Ovary (tissue), 7 donors: ENCODE measurements at regions not wholly inside any gene's neighbourhood (a gene's known extent, or its start where the extent isn't known, plus 50 kb on each side); places are given as distances from the start of the nearest gene placed in this dataset.

Experiments
- DNase-seq, 5 donors: peaks; one replicate each; pipeline ENCODE4 v3.0.0-alpha.2; 2019 to 2020
- H3K27ac ChIP-seq, 2 donors: fragments of 200-600 bp; one replicate each; pipeline versions ENCODE4 v1.5.1 to v1.8.0; 2019 to 2022
- H3K27me3 ChIP-seq: fragments of 200-600 bp; one replicate; pipeline ENCODE4 v1.8.0; 2022
- H3K36me3 ChIP-seq: fragments of 200-600 bp; sonication (generic); one replicate; pipeline ENCODE4 v1.5.1; 2019
- H3K4me1 ChIP-seq: one replicate; pipeline ENCODE4 v1.8.1; 2013; ENCODE audit warnings: mild to moderate bottlenecking, moderate library complexity; ENCODE audit not compliant: insufficient read depth
- H3K4me3 ChIP-seq: fragments of 200-600 bp; sonication (generic); one replicate; pipeline ENCODE4 v1.5.1; 2017
- H3K9me3 ChIP-seq, 2 donors: fragments of 200-600 bp in 1 of 2; sonication (generic) in 1 of 2; one replicate each; pipeline versions ENCODE4 v1.5.1 to v1.8.1; 2013 to 2019; ENCODE audit warnings: mild to moderate bottlenecking in 1 of 2, moderate library complexity in 1 of 2
- CTCF ChIP-seq, 3 donors: fragments of 450-650 bp in 2 of 3; fragments of 200-600 bp in 1 of 3; IDR thresholded peaks; one replicate each; pipeline versions ENCODE4 v1.5.1 to v1.8.0; 2016 to 2022; ENCODE audit warnings: antibody characterized with exemption in 3 of 3, mild to moderate bottlenecking in 1 of 3
- EP300 ChIP-seq: sonication (generic); formaldehyde crosslinking; IDR thresholded peaks from one replicate; pipeline ENCODE4 v1.6.1; 2017; ENCODE audit warnings: antibody characterized with exemption
- POLR2A ChIP-seq: fragments of 450-650 bp; IDR thresholded peaks from one replicate; pipeline ENCODE4 v1.6.1; 2017; ENCODE audit warnings: antibody characterized with exemption, mild to moderate bottlenecking, moderate library complexity
- WGBS, 3 donors: extraction: QIAGEN DNeasy Blood & Tissue Kit in 1 of 3; methylation state at CpG; one replicate each; pipeline versions ENCODE4 v1.1.5 to v1.1.7; 2013 to 2017; 5-methylcytosine and 5-hydroxymethylcytosine counted together
- intact Hi-C, 4 donors: fragments of 100-400 bp; cut with DNase I; formaldehyde crosslinking; loops; one replicate each; pipeline versions ENCODE4 v1.11.0 to v1.15.1; 2022 to 2023
- donor health status: DM: no; HTN: no; CAD: no; lungs with moderate emphysema.
- donor health status: DM: no; HTN: no; CAD: no.
- donor health status: Bipolar disorder and iron deficiency.
- donor health status: DM: no; HTN: no; CAD: no.
- donor health status: DM: yes; HTN: yes; CAD: no.

GRCh38 chr6:80886475-80886874, 780.0 kb downstream of the BCKDHB start:
- Histone ChIP-seq H3K27me3 (no peaks in the 10 kb centered on the region), H3K36me3 (no peaks in the 10 kb centered on the region), H3K4me1 (no peaks in the 10 kb centered on the region), H3K9me3 (no peaks in the 10 kb centered on the region), H3K4me3 (no peak overlapping the region), H3K27ac (no peak overlapping the region)
- intact Hi-C loops: no loop called here
- no peak for DNase-seq
- WGBS, 3 donors: 72 to 83% (median 73%) methylated on average over 2 of the region's 2 CpGs
- TF ChIP-seq CTCF (IDR thresholded peaks at IDR 0.05) (no peak), POLR2A (no peak), EP300 (no peak)

- H3K27ac ChIP-seq: no peak overlapping the region
- no peaks in the 10 kb centered on the region for H3K36me3 ChIP-seq
- intact Hi-C loops: no loop called here
- no peak for TF ChIP-seq CTCF (IDR thresholded peaks at IDR 0.05)
- no peak for TF ChIP-seq POLR2A
- no peak for TF ChIP-seq EP300
- H3K9me3 ChIP-seq: no peaks in the 10 kb centered on the region
- H3K27me3 ChIP-seq: no peaks in the 10 kb centered on the region
- WGBS, 3 donors: 62 to 64% (median 63%) methylated on average over 1 of the region's 1 CpG
- no peak for DNase-seq
- no peaks in the 10 kb centered on the region for H3K4me1 ChIP-seq
- no peak overlapping the region for H3K4me3 ChIP-seq
Measured at GRCh38 chr6:80872951-80873308, 766.5 kb downstream of the BCKDHB start.

GRCh38 chr6:80872199-80872950, 765.9 kb downstream of the BCKDHB start:
- Histone ChIP-seq H3K27me3 (no peaks in the 10 kb centered on the region), H3K9me3 (no peaks in the 10 kb centered on the region), H3K27ac (no peak overlapping the region), H3K4me3 (no peak overlapping the region), H3K4me1 (no peaks in the 10 kb centered on the region), H3K36me3 (no peaks in the 10 kb centered on the region)
- peak in 3 of 5 donors; percentile 7 to 40 (median 26) for DNase-seq
- WGBS, 3 donors: 76 to 81% (median 77%) methylated on average over 3 of the region's 3 CpGs
- intact Hi-C loops: no loop called here
- no peak for TF ChIP-seq EP300
- TF ChIP-seq POLR2A: no peak
- no peak for TF ChIP-seq CTCF (IDR thresholded peaks at IDR 0.05)

- Histone ChIP-seq H3K9me3 (no peaks in the 10 kb centered on the region), H3K27me3 (no peaks in the 10 kb centered on the region), H3K4me3 (no peak overlapping the region), H3K27ac (no peak overlapping the region), H3K4me1 (no peaks in the 10 kb centered on the region), H3K36me3 (no peaks in the 10 kb centered on the region)
- TF ChIP-seq EP300 (no peak), POLR2A (no peak), CTCF (IDR thresholded peaks at IDR 0.05) (no peak)
- 68 to 70% (median 70%) methylated on average over 4 of the region's 4 CpGs for WGBS, 3 donors
- DNase-seq: no peak
- intact Hi-C loops: no loop called here
Measured at GRCh38 chr6:80862756-80863155, 756.3 kb downstream of the BCKDHB start.
